ENCODE measurements at regions not wholly inside any gene's neighbourhood (a gene's known extent, or its start where the extent isn't known, plus 50 kb on each side); places are given as distances from the start of the nearest gene placed in this dataset.

GRCh38 chr10:58094985-58095718, 172.5 kb downstream of the IPMK start:
- no peak for TF ChIP-seq CTCF (conservative IDR thresholded peaks at IDR 0.05; ENCODE audit: low read length)
- TF ChIP-seq EZH2phosphoT487 (IDR thresholded peaks at IDR 0.05; ENCODE audit: borderline replicate concordance) = no peak
